GM21825 (cell line): ENCODE measurements at regions not wholly inside any gene's neighbourhood (a gene's known extent, or its start where the extent isn't known, plus 50 kb on each side); places are given as distances from the start of the nearest gene placed in this dataset.
"Not testable (repeated sequence)": the region's sequence is repeated elsewhere in the genome, so short reads cannot be mapped to it uniquely, and the experiment has no call there.

Experiments used
- ATAC-seq: cut with Tn5 transposase; IDR thresholded peaks from one replicate; pipeline ENCODE4 v1.9.1; 2021; ENCODE audit warnings: mild to moderate bottlenecking, moderate library complexity; ENCODE audit not compliant: unreplicated experiment

DNA sequence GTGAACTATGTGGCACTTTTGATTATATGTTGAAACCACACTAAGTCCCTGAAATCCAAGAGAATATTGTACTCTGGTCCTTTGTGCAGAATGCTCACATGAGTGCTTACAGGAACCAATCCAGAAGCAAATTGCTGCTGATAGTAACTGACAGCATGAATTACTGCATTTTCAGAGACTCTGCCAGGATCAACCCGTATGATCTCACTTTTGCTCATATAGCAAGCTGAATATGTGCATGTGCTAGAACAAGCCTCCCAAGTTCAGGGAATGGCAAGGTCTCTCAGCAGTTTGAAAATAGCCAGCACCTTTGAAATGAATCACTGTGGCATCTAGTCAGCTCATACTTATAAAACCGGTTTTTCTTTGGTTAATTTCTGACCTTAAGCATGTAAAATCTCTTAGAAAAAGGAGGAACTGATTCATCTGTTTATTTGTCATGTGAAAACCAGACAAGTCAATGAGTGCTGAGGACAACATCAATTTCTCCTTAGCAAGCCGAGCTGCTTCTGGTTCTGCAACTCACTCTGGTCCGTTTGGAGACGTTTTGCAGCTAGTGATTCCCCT lies 215.7 kb upstream of the ELL2 start:
- peak; percentile 66 for ATAC-seq

DNA sequence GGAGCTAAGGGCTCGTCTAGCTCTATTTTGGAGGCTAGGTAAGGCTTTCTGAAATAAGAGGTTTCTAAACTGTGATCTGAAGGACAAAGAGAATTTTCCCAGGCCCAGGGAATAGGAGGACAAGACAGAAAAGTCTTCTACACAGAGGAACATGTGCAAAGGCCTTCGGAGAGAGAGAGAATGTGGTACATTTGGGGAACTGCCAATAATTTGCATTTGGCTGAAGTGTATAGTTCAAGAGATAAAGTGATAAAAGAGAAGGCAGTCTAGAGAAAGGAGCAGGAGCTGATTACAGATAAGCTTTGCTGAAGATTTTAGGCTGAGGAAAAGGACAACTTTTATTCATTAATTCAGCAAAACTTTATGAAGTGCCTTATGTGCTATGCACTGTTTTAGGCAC lies 214.4 kb upstream of the ELL2 start:
- no peak for ATAC-seq

DNA sequence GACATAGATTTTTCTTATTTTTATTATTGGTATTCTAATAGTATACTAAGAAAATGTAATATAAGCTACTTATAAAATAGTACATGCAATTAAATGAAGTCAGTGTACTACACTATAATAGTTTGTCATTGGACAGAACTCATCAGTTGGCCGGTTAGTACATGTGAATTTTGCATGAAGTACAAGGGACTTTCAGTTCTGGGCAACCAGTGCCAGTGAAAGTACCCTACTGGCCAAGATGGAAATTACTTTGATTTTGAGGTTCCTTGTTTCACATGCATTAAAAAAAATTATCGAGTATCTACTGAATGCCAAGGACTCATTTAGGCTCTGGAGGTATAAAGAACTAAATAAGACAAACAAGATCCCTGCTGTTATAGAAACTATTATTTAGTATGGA lies 213.4 kb upstream of the ELL2 start:
- ATAC-seq: no peak

DNA sequence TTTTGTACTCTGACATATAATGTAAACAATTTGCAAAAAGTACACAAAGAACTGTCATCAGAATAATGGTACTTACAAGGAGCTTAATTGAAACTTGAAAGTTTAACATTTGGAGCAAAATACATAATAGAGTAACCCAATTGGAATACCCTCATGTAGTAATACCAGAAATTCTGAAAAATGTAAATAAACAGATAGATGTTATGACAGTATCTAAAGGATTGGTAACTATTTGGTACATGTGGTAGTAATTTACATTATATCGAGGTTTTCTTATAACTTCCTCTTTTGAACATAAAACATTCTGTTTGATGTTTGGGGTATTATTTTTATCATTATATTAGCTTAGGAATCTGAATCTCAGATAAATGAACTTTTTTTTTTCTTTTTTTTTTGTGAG lies 211.7 kb upstream of the ELL2 start:
- no peak for ATAC-seq

DNA sequence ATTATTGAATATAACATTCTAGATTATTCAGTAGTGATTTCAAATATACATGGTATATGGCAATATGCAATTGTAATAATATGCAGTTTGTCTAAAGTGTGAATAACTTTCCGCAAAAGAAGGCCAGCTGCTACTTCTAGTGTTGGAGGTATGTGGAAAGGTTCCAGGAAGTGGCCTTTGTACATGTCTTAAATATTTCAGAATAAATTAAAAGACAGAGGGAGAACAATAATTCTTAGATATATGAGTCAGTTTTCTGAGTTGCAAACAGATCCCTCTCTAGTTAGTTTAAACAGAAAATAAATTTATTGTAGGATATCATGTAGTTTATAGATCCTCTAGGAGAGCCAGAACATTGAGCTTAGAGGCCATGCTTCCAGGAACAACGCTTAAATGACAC lies 210.8 kb upstream of the ELL2 start:
- ATAC-seq: no peak

DNA sequence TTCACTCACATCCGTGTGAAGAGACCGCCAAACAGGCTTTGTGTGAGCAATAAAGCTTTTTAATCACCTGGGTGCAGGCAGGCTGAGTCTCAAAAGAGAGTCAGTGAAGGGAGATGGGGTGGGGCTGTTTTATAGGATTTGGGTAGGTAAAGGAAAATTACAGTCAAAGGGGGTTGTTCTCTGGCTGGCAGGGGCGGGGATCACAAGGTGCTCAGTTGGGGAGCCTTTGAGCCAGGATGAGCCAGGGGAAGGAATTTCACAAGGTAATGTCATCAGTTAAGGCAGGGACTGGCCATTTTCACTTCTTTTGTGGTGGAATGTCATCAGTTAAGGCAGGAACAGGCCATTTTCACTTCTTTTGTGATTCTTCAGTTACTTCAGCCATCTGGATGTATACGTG lies 210.3 kb upstream of the ELL2 start:
- not testable (repeated sequence) for ATAC-seq

DNA sequence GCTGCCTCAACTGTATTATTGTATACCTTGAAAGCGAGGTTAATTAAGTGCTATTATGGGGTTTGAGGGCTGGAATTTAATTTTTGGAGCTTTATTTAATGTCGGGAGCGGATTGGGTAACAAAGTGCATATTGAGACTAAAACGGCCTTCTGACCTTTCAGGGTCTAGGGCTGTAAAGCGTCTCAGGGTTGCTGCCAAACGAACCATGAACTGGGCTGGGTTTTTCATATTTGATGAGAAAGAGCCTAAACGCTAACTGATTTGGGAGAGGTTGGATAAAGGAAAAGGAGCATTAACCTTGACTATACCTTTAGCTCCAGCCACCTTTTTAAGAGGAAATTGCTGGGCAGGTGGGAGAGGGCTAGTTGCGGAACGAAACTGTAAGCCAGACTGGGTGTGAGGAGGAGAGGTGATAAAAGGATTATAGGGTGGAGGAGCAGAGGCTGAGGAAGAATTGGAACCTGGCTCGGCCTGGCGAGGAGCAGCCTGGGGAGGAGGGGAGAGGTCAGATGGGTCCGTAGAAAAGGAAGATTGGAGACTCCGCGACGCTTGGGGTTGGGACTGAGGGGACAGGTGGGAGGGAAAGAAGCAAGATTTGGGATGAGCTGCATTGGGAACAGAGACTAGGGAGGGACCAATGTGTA lies 209.0 kb upstream of the ELL2 start:
- ATAC-seq: not testable (repeated sequence)

DNA sequence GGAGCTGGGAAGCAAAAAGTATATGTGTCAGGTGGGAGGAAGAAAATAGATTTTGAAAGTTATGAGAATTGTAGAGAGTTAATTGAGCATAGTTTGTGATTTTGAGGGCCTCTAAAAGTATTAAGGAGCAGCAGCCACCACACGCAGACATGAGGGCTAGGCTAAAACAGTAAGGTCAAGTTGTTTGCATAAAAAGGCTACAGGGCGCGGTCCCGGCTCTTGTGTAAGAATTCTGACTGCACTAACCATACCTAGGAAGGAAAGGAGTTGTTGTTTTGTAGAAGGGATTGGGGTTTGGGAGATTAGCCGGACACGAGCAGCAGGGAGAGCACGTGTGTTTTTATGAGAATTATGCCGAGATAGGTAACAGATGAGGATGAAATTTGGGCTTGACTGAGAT lies 207.2 kb upstream of the ELL2 start:
- not testable (repeated sequence) for ATAC-seq

DNA sequence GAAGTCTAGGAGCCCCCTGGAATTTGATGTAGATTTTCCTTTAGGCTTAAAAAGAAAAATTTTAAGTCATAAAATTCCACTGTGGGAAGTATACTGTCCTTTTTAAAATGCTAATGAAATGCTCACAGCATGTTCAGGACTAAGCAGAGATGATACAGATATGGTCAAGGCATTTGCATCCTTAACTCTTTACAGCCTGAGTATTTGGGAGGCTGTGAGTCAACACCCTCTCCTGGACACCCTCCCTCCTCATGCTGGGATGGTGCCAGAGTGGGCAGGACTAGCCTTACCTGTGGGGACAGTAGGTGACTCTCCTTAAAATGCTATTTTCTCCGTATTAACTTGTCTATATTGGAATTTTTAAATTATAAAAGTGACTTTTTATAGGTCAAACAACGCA lies 197.4 kb upstream of the ELL2 start:
- no peak for ATAC-seq

DNA sequence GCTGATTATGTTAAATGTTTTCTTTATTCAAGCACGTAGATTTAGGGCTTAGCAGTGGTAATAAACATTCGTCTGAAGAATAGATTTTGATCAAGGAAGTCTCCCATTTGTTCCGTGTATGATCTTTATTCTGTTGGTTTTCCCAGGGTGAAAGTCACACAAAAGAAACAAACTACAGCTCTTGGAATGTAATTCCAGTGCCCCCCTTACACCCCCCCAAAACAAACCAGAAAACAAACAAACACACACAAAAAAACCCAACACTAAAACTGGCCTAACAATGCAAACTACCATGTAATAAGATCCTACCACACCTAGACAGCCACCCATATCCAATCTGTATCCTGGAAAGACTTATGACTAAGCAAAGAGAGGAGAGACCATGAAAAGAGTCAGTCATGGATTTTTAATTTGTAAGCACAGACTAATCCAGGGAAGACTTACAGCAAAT lies 196.2 kb upstream of the ELL2 start:
- no peak for ATAC-seq

DNA sequence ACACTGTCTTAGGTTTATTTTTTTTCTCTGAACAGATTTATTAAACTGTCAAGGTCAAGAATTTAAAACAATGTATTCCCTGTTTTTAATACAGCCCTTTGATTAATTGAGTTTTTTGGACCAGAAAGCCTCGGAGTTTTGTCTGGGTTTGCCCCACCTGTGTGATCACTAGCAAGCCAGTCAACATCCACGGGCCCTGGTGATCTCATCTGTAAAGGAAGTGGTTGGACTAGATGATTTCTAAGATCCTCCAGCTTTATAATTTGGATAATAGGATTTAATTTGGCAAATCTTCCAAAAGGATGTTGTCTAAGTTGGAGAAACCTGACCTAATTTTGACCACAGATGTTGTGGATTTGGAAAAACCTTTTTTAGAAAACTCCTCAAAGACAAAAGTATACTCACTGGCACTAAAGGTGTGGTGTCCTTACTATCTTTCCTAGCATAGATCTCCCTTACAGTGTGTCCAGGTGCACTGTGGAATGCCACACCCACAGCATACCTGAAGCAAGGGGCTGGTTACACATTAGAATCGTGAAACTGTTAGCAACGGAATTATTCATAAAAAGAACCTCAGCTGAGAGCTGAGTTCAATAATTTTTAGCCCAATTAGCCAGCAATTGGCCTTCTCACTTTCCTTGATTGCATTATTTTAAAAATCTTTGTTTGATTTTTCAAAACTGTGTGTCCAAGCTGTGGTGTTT lies 195.6 kb upstream of the ELL2 start:
- ATAC-seq: no peak

DNA sequence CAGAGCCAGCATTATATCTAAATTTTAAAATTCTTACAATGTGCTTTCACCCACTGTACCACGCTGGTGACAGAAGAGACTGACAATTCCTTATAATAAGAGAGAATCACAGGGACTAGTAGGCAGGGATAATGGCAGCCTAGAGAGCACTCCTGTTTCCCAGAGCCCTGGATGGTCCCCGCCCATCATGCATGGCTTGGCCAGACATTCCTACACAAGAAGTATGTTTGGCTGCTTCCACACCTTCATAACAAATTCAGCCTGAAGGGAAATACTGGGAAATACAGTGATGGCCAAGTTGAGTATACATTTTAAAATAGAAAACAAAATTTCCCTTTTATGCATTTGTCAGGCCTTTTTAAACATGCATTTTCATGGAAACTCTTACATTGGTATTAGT lies 193.5 kb upstream of the ELL2 start:
- ATAC-seq: no peak

DNA sequence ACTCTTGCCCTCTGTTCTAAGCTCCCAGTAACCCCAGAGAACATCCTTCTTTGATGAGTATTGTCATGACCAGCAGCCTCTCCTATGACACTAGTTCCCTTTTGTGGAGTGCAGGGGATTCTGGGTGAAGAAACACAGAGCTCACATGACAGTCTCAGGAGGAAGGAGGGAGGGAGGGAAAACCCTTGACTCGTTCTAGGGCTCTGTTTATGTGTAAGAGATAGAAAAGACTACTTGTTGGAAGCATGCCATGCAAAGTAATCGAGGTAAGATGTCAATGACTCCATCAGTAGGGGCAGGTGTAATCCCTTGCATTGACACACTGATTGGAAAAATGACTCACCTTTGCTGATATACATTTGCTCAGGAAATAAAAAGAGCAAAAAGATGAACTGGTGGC lies 190.2 kb upstream of the ELL2 start:
- no peak for ATAC-seq

DNA sequence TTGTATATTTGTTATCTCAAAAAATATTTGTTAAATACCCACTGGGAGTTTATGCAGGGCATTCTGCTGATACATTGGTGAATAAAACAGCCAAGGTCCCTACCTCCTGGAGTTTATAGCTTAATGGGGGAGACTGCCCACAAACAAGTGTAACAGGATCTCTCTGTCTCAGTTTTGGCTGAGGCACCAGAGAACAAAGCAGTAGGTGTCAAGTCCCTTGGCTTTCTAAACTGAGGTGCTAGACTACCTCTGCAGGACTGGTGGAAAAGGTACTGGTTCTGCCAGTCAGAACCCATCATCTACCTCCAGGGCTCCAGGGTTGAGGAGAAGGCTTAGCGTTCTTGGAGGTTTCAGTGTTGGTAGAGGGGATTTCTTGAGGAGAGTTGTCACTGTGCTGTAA lies 188.4 kb upstream of the ELL2 start:
- ATAC-seq: no peak

DNA sequence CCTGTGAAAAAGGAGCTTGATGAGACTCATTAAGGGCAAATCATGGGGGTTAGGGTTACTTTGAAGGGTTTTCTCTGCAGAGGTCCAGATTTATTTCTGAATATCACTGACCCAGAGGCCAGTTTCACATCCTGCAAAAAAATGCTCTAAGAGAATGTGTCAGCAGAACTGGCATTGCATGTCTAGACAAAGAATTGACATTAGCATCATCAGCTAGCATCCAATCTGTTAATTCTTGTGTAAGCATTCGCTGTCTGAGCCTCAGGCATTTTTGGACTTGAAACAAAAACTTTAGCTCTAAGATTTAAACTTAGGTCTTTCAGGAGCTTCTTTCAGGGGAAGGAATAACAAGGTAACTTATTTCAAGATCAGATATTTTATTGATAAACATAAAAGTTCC lies 187.9 kb upstream of the ELL2 start:
- ATAC-seq: no peak

DNA sequence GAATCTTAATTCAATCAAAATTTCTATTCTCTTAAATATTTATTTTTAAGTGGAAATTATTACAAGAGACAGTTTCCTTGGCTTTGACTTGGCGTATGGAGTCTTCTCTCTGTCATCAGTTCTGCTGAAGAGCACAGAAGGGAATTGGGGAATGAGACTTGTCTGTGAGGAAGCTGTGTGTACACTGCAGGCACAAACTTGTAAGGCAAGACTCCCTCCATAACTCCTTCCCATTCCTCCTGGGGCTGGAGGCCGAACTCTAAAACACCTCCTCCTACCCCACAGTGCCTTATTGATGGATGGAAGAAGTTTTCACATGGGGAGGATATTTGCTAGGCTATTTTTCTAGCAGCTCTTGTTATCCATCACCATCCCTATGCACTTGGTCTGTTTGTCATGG lies 187.4 kb upstream of the ELL2 start:
- no peak for ATAC-seq

DNA sequence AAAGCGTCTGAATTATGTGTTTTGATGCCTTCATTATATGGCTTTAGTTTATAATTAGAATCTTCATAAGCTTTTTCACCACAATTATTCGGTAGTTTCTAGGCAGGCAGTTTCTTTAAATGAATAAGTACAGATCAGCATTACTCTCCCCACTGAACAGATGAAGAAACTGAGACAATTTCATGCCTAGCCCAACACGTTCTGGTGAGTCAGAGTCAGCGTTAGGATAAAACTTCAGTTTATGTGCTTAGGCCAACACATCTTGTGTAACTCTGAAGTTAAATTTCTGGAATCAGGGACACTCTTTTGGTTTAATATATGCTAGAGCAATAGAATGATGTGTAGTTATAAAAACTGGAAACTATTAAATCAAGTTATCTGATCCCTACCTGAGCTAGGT lies 186.7 kb upstream of the ELL2 start:
- no peak for ATAC-seq

DNA sequence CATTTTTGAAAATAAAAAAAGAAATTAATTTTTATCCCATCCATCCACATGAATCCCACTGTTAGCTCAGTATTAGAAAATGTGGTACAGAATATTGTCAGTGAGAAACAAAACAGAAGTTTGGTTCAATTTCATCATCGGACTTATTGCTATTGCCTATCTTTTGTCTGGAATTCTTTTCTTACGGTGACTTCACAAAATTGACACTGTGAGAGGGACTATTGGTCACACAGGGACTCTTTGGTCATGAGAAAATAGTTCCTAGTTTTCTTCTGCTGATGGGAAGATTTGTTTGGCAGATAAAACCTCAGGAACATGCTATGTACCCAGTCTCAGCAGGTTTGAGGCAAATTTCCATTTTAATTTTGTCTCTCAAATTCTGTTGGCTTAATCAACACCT lies 186.2 kb upstream of the ELL2 start:
- ATAC-seq: no peak

DNA sequence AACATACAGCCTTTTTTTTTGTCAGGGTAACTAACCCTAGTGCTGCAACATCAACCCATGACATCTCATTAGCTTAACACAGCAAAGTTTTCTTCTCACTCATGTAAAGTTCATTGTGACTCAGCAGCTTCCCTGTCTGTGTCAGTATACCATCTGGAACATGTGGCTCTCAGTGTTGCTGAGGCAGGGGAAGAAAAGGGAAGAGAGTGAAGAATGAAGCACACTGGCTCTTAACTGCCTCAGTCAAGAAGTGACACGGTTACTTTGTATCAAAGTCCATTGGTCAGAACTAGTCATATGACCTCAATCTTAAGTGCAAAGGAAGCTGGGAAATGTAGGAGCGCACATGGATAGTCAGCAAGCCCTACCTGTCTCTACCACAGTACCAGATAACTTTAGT lies 185.0 kb upstream of the ELL2 start:
- peak; percentile 63 for ATAC-seq

DNA sequence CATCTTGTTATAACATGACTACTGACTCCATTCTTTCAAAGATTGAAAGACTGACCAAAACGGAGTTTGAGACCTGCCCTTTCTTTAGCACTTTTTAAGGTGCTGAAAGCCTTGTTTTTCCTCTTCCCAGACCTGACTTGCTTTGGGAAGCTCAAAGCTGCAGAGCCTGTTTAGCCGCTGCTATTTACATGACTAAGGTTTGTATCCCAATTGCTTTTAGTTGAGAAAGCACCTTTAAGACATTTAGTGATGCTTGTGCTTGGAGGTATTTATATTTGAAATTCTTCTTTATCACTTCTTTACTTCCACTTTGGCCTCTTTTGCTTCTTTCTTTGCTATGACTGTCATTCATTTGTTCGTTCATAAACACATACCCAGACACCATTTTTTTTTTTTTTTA lies 182.6 kb upstream of the ELL2 start:
- no peak for ATAC-seq

DNA sequence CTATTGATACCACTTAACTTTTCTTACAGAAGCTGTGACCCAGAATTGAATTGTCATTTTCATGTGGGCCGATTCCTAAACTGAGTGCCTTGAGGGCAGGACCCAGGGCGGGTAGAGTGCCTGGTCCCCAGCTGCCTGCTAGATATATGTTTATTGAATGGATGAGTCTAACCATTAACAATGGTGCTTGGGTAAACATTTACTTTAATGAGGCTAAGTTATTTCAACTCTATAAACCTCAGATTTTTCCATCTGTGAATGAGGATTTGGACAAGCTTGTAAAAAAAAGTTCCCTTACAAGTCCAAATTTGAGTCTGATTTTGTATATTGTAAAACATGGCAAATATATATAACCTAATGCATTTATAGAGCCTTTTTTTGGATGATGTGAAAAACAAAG lies 181.8 kb upstream of the ELL2 start:
- no peak for ATAC-seq

DNA sequence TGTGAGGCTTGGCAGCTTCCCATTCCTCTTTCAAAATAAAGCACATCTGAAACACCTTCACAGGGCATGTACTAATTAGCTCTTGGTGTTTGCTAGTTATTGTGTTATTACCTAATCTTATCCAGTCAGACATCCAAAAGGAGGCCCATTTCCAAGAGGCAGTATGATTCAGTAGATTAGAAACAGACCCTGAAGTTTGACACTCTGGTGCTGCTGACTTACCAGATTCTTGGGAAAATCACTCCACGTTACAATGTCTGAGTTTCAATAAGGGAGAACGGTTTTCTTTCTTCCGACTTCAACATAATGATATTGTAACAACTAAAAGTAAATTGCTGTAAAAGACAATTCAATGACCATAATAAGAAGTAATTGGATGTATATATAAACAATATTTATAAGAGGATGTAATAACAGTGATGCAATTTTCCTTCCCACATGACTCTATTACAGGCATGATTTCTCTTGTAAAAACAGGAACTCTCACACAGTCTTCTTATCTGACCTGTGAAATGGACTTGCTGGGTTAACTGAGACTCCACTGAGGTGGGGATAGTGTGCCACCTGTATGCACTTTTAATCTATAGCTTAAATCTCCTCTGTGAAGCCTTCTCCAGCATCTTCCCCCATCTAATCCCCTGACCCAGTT lies 181.3 kb upstream of the ELL2 start:
- no peak for ATAC-seq
